Breast epithelium (tissue), 3 donors: ENCODE measurements at regions not wholly inside any gene's neighbourhood (a gene's known extent, or its start where the extent isn't known, plus 50 kb on each side); places are given as distances from the start of the nearest gene placed in this dataset.

Source experiments
- POLR2A ChIP-seq: fragments of 450-650 bp; IDR thresholded peaks from one replicate; pipeline ENCODE4 v1.6.1; 2016; ENCODE audit warnings: antibody characterized with exemption, mild to moderate bottlenecking, moderate library complexity
- POLR2AphosphoS5 ChIP-seq, 3 donors: sonication (generic); formaldehyde crosslinking; IDR thresholded peaks; one replicate each; pipeline ENCODE4 v1.6.1; 2017; ENCODE audit warnings: antibody characterized with exemption in 3 of 3
- TF ChIP-seq, protein P1 (sequence below), 3 donors: fragments of 450-650 bp; IDR thresholded peaks; one replicate each; pipeline ENCODE4 v1.5.1; 2016 to 2017; ENCODE audit warnings: antibody characterized with exemption in 3 of 3, mild to moderate bottlenecking in 3 of 3, moderate library complexity in 3 of 3

DNA sequence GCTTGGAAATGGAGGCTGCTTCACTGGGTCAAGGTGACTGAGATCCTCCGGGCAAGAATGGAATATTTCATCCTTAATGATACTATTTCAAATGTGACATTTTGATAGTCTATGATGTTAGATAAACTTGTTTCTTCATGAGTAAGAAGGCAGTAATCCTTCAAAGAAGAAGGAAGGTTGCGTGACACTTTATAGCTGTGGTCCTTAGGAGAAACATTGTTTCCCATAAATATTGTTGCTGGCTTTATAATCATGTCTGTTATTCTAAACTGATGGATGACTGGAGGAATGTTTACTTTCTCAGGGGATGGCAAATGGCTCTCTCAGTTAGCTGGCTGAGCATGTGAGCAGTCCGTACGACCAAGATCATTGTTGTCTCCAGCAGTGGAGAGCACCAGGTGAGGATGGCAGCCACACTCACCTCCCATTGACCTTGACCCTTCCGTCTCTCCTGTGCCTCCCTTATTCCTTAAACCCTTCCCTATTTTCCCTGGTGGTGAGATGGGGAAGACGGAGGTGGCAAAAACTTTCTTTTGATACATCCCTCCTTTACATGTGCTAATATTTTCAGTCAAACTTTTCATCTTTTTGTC lies 171.2 kb upstream of the OLIG3 start:
- TF ChIP-seq, protein P1, sequence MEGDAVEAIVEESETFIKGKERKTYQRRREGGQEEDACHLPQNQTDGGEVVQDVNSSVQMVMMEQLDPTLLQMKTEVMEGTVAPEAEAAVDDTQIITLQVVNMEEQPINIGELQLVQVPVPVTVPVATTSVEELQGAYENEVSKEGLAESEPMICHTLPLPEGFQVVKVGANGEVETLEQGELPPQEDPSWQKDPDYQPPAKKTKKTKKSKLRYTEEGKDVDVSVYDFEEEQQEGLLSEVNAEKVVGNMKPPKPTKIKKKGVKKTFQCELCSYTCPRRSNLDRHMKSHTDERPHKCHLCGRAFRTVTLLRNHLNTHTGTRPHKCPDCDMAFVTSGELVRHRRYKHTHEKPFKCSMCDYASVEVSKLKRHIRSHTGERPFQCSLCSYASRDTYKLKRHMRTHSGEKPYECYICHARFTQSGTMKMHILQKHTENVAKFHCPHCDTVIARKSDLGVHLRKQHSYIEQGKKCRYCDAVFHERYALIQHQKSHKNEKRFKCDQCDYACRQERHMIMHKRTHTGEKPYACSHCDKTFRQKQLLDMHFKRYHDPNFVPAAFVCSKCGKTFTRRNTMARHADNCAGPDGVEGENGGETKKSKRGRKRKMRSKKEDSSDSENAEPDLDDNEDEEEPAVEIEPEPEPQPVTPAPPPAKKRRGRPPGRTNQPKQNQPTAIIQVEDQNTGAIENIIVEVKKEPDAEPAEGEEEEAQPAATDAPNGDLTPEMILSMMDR (IDR thresholded peaks at IDR 0.05), result no peak
- TF ChIP-seq POLR2A, result no peak
- TF ChIP-seq POLR2AphosphoS5 (IDR thresholded peaks at IDR 0.05), result no peak
